ENCODE measurements at regions not wholly inside any gene's neighbourhood (a gene's known extent, or its start where the extent isn't known, plus 50 kb on each side); places are given as distances from the start of the nearest gene placed in this dataset.

- 64% methylated on average over 6 of the region's 6 CpGs for WGBS
These were observed 139.6 kb downstream of the INSIG2 start for GRCh38 chr2:118227698-118228508.

More at GRCh38 chr2:118227698-118228508, 139.6 kb downstream of the INSIG2 start:
- Histone ChIP-seq H3K9ac (ENCODE audit: low read depth in 1 of 2, low read length in 2 of 2) (no peak overlapping the region), H3K27me3 (ENCODE audit: control insufficient read depth in 4 of 4, insufficient read depth in 4 of 4, low read length in 3 of 4) (peaks cover 0 to 13% (median 2%) of the 10 kb centered on the region in 4 donors), H3K9me3 (ENCODE audit: control insufficient read depth in 4 of 4, low read length in 3 of 4) (peaks cover 0 to 2% (median 0%) of the 10 kb centered on the region in 4 donors), H3K4me1 (ENCODE audit: control insufficient read depth in 4 of 4, insufficient read depth in 4 of 4, low read length in 3 of 4) (peaks cover 4 to 12% (median 8%) of the 10 kb centered on the region in 4 donors), H3K27ac (ENCODE audit: low read depth in 1 of 2, low read length in 2 of 2) (no peak overlapping the region), H3K4me3 (ENCODE audit: low read depth in 1 of 3, low read length in 3 of 3) (no peak overlapping the region), H3K36me3 (ENCODE audit: control insufficient read depth in 4 of 4, insufficient read depth in 3 of 4, low read depth in 1 of 4, low read length in 3 of 4) (no peaks in the 10 kb centered on the region)
- TF ChIP-seq CTCF (IDR thresholded peaks at IDR 0.05; ENCODE audit: low read depth, low read length, missing input control), result no peak
- TF ChIP-seq GABPA (IDR thresholded peaks at IDR 0.05 in 1 of 2, conservative IDR thresholded peaks at IDR 0.05 in 1 of 2), result no peak
- TF ChIP-seq EGR1 (IDR thresholded peaks at IDR 0.05; ENCODE audit: low read depth in 2 of 2), result no peak
- TF ChIP-seq ZBTB33 (IDR thresholded peaks at IDR 0.05), result no peak
- no peak for TF ChIP-seq RXRA (IDR thresholded peaks at IDR 0.05)
- no peak for TF ChIP-seq NR2F2 (IDR thresholded peaks at IDR 0.05)
- no peak for TF ChIP-seq ATF3 (IDR thresholded peaks at IDR 0.05)
- no peak for TF ChIP-seq TAF1 (conservative IDR thresholded peaks at IDR 0.05)
- no peak for TF ChIP-seq HNF4A (conservative IDR thresholded peaks at IDR 0.05)
- no peak for TF ChIP-seq YY1 (IDR thresholded peaks at IDR 0.05)
- TF ChIP-seq SP1 (IDR thresholded peaks at IDR 0.05), result no peak
- TF ChIP-seq JUND (IDR thresholded peaks at IDR 0.05), result no peak
- no peak for TF ChIP-seq FOXA1 (IDR thresholded peaks at IDR 0.05)
- TF ChIP-seq FOXA2 (IDR thresholded peaks at IDR 0.05), result no peak
- no peak for TF ChIP-seq REST (IDR thresholded peaks at IDR 0.05)
- TF ChIP-seq MAX (IDR thresholded peaks at IDR 0.05), result no peak
- DNase-seq (ENCODE audit: low spot score), result no peak

Measured in liver (tissue), 8 donors.